Panc1 (cell line): ENCODE measurements at regions not wholly inside any gene's neighbourhood (a gene's known extent, or its start where the extent isn't known, plus 50 kb on each side); places are given as distances from the start of the nearest gene placed in this dataset.

Source experiments
- ATAC-seq: fragments of 200-7000 bp; cut with Tn5 transposase; 2 replicates; pipeline ENCODE4 v1.9.1; 2020; ENCODE audit warnings: mild to moderate bottlenecking, moderate library complexity
- BruUV-seq: library from RNA; stranded (reverse); fragments of 400-500 nt; replicated peaks from 2 replicates; lab custom pipeline; 2021; lab: Mats Ljungman, UMichigan
- CTCF ChIA-PET: fragments of 300-600 bp; sonication (Branson Sonifier 250); formaldehyde crosslinking; loops from one replicate; lab custom pipeline; 2022; ENCODE audit warnings: antibody characterized with exemption; lab: Charles Lee
- POLR2A ChIA-PET: fragments of 300-600 bp; sonication (Branson Sonifier 250); formaldehyde crosslinking; loops from one replicate; lab custom pipeline; 2022; ENCODE audit warnings: antibody characterized with exemption; lab: Charles Lee
- DNase-seq: peaks from one replicate; pipeline ENCODE4 v3.0.0-alpha.2; 2010; ENCODE audit warnings: low read depth, low spot score
- H3K27ac ChIP-seq: 2 replicates; pipeline ENCODE4 v1.5.1; 2011; ENCODE audit warnings: mild to moderate bottlenecking, low read length, inconsistent platforms
- H3K27me3 ChIP-seq: fragments of 200-500 bp; sonication (Bioruptor generic); 2 replicates; pipeline ENCODE4 v1.6.0; 2014; ENCODE audit warnings: low read length, inconsistent platforms; ENCODE audit not compliant: control insufficient read depth, insufficient read depth
- H3K36me3 ChIP-seq: fragments of 200-500 bp; sonication (Bioruptor generic); 2 replicates; pipeline ENCODE4 v1.5.1; 2014; ENCODE audit warnings: inconsistent platforms, mild to moderate bottlenecking, low read length, moderate library complexity; ENCODE audit not compliant: control insufficient read depth, insufficient read depth
- H3K4me1 ChIP-seq: 2 replicates; pipeline ENCODE4 v1.5.1; 2011; ENCODE audit warnings: inconsistent platforms, mild to moderate bottlenecking, low read length, moderate library complexity; ENCODE audit not compliant: control insufficient read depth, insufficient read depth
- H3K4me3 ChIP-seq, 2 experiments: 2 replicates each; pipeline ENCODE4 v1.5.1; 2011 to 2012; ENCODE audit warnings: low read depth in 2 of 2, low read length in 2 of 2, mild to moderate bottlenecking in 2 of 2, inconsistent platforms in 1 of 2, moderate library complexity in 1 of 2
- H3K9me3 ChIP-seq: fragments of 200-500 bp; sonication (Bioruptor generic); 2 replicates; pipeline ENCODE4 v1.5.1; 2014; ENCODE audit warnings: low read depth, mild to moderate bottlenecking, inconsistent platforms, low read length, moderate library complexity; ENCODE audit not compliant: control insufficient read depth, insufficient read depth
- CTCF ChIP-seq: fragments of 450-650 bp; IDR thresholded peaks from 2 replicates; pipeline ENCODE4 v1.5.1; 2017; ENCODE audit warnings: mild to moderate bottlenecking
- POLR2AphosphoS5 ChIP-seq: IDR thresholded peaks from 2 replicates; pipeline ENCODE4 v1.6.1; 2012; ENCODE audit warnings: mild to moderate bottlenecking, low read depth, low read length, moderate library complexity
- SIN3A ChIP-seq: IDR thresholded peaks from 2 replicates; pipeline ENCODE4 v1.6.1; 2012; ENCODE audit warnings: low read depth, mild to moderate bottlenecking, low read length, moderate library complexity, borderline replicate concordance; ENCODE audit not compliant: insufficient read depth
- TCF7L2 ChIP-seq: IDR thresholded peaks from 2 replicates; pipeline ENCODE4 v1.6.1; 2011; ENCODE audit warnings: mild to moderate bottlenecking, low read depth, low read length, inconsistent platforms
- in situ Hi-C: cut with HindIII; loops from 2 replicates; pipeline ENCODE4 v1.10.0; 2016; ENCODE audit warnings: low sequenced_read_pairs, low pct_unique_long_range_greater_than_20kb
- intact Hi-C: fragments of 100-400 bp; cut with micrococcal nuclease; formaldehyde crosslinking; loops from one replicate; pipeline ENCODE4 v1.10.0; 2022; ENCODE audit not compliant: unreplicated experiment
- TF ChIP-seq, protein P1 (sequence below), 2 experiments: IDR thresholded peaks; 2 replicates each; pipeline ENCODE4 v1.6.1; 2011 to 2012; ENCODE audit warnings: low read depth in 2 of 2, control low read depth in 1 of 2, low read length in 1 of 2, mild to moderate bottlenecking in 1 of 2, moderate library complexity in 1 of 2; ENCODE audit not compliant: insufficient read depth in 1 of 2

- H3K36me3 ChIP-seq, result no peaks in the 10 kb centered on the region
- peak overlapping the region; percentile 94 for H3K27ac ChIP-seq
Observed at GRCh38 chr14:100442498-100443490, 119.7 kb downstream of the SLC25A47 start.

DNA sequence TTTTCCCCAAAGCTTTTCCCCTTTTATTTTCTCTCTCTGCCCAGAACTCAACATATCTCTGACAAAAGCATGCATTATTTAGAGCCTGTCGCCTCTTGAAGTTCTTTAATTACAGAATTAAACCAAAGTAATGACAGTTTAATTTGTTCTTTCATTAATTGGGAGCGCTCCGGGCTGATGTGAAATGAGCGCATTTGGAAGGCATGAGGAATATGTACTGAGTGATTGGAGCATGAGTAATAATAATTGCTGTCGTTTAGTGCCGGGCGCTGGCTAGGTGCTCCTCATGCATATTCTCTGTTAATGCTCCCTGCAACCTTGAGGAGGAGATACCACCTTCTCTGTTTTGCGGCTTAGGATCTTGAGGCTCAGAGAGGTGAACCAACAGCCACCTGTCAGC is 120.5 kb downstream of the SLC25A47 start:
- ChIA-PET CTCF (no interaction called here), POLR2A (interaction anchor here (0.5 kb wide), 1 partner anchor 24 kb away, joined by 7 read pairs; no protein-coding TSS in a partner anchor)
- peak; percentile 54 for ATAC-seq
- intact Hi-C loops (loop anchor here (5.0 to 10.0 kb wide), 2 partner anchors 81 to 204 kb away; no protein-coding TSS in a partner anchor), in situ Hi-C loops (no loop called here)
- peak; percentile 10 for DNase-seq
- Histone ChIP-seq H3K36me3 (no peaks in the 10 kb centered on the region), H3K27me3 (no peaks in the 10 kb centered on the region), H3K27ac (peak overlapping the region; percentile 94), H3K4me1 (peaks cover 56% of the 10 kb centered on the region), H3K9me3 (no peaks in the 10 kb centered on the region), H3K4me3 (0 out of 4 replicates have a peak overlapping the region, but pooled peaks of 1 of the 2 experiments have one; percentile 5)
- BruUV-seq, result no TSS peak
- no peak for TF ChIP-seq POLR2AphosphoS5
- no peak for TF ChIP-seq SIN3A
- TF ChIP-seq, protein P1, sequence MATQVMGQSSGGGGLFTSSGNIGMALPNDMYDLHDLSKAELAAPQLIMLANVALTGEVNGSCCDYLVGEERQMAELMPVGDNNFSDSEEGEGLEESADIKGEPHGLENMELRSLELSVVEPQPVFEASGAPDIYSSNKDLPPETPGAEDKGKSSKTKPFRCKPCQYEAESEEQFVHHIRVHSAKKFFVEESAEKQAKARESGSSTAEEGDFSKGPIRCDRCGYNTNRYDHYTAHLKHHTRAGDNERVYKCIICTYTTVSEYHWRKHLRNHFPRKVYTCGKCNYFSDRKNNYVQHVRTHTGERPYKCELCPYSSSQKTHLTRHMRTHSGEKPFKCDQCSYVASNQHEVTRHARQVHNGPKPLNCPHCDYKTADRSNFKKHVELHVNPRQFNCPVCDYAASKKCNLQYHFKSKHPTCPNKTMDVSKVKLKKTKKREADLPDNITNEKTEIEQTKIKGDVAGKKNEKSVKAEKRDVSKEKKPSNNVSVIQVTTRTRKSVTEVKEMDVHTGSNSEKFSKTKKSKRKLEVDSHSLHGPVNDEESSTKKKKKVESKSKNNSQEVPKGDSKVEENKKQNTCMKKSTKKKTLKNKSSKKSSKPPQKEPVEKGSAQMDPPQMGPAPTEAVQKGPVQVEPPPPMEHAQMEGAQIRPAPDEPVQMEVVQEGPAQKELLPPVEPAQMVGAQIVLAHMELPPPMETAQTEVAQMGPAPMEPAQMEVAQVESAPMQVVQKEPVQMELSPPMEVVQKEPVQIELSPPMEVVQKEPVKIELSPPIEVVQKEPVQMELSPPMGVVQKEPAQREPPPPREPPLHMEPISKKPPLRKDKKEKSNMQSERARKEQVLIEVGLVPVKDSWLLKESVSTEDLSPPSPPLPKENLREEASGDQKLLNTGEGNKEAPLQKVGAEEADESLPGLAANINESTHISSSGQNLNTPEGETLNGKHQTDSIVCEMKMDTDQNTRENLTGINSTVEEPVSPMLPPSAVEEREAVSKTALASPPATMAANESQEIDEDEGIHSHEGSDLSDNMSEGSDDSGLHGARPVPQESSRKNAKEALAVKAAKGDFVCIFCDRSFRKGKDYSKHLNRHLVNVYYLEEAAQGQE (IDR thresholded peaks at IDR 0.05; ENCODE audit: insufficient read depth in 1 of 2, low read depth in 2 of 2, low read length in 1 of 2), result no peak
- no peak for TF ChIP-seq TCF7L2
- TF ChIP-seq CTCF, result no peak

More at GRCh38 chr14:100442498-100443490, 119.7 kb downstream of the SLC25A47 start:
- Histone ChIP-seq H3K4me3 (0 out of 4 replicates have a peak overlapping the region, but pooled peaks of 1 of the 2 experiments have one; percentile 5), H3K27me3 (no peaks in the 10 kb centered on the region), H3K4me1 (peaks cover 63% of the 10 kb centered on the region), H3K9me3 (no peaks in the 10 kb centered on the region)
- intact Hi-C loops, result loop anchor here (5.0 to 10.0 kb wide), 2 partner anchors 82 to 205 kb away; no protein-coding TSS in a partner anchor
- in situ Hi-C loops, result no loop called here
- TF ChIP-seq SIN3A (no peak), POLR2AphosphoS5 (no peak), CTCF (no peak)
- TF ChIP-seq, protein P1 (IDR thresholded peaks at IDR 0.05; ENCODE audit: insufficient read depth in 1 of 2, low read depth in 2 of 2, low read length in 1 of 2), result no peak
- BruUV-seq, result no TSS peak
- DNase-seq (no peak), ATAC-seq (no peak)
- POLR2A ChIA-PET, result interaction anchor here (0.5 kb wide), 1 partner anchor 24 kb away, joined by 7 read pairs; no protein-coding TSS in a partner anchor
- CTCF ChIA-PET, result no interaction called here
